Thoracic aorta (tissue), 2 donors: ENCODE measurements at regions not wholly inside any gene's neighbourhood (a gene's known extent, or its start where the extent isn't known, plus 50 kb on each side); places are given as distances from the start of the nearest gene placed in this dataset.

Experiments used
- ATAC-seq: fragments of 150-250 bp; one replicate; pipeline ENCODE4 v1.8.0; 2017; ENCODE audit warnings: low read depth; ENCODE audit not compliant: insufficient number of reproducible peaks, low FRiP score
- DNase-seq: peaks from one replicate; pipeline ENCODE4 v3.0.0-alpha.2; 2020; ENCODE audit warnings: low spot score
- H3K27ac ChIP-seq, 2 donors: fragments of 200-600 bp; sonication (generic); 1 replicate in 1 of 2; 2 replicates in 1 of 2; pipeline ENCODE4 v1.5.1; 2016; ENCODE audit warnings: mild to moderate bottlenecking in 2 of 2, moderate library complexity in 2 of 2
- H3K27me3 ChIP-seq: fragments of 200-600 bp; sonication (generic); replicated peaks from 2 replicates; pipeline ENCODE4 v1.6.0; 2016; ENCODE audit warnings: mild to moderate bottlenecking; ENCODE audit not compliant: insufficient read depth
- H3K36me3 ChIP-seq: fragments of 200-600 bp; sonication (generic); one replicate; pipeline ENCODE4 v1.5.1; 2016
- H3K4me1 ChIP-seq, 2 donors: fragments of 200-600 bp; sonication (generic); 1 replicate in 1 of 2; 2 replicates in 1 of 2; pipeline versions ENCODE4 v1.5.1 to v1.6.0; 2016; ENCODE audit warnings: low read depth in 2 of 2, mild to moderate bottlenecking in 1 of 2; ENCODE audit not compliant: control insufficient read depth in 1 of 2
- H3K4me3 ChIP-seq: fragments of 200-600 bp; sonication (generic); 2 replicates; pipeline ENCODE4 v1.5.1; 2016; ENCODE audit warnings: mild to moderate bottlenecking
- H3K9me3 ChIP-seq: fragments of 200-600 bp; sonication (generic); 2 replicates; pipeline ENCODE4 v1.5.1; 2016
- CTCF ChIP-seq: fragments of 200-600 bp; sonication (generic); IDR thresholded peaks from one replicate; pipeline ENCODE4 v1.5.1; 2019; ENCODE audit warnings: antibody characterized with exemption

- TF ChIP-seq CTCF, result no peak
- Histone ChIP-seq H3K27me3 (no peaks in the 10 kb centered on the region), H3K4me1 (peaks cover 36 to 67% of the 10 kb centered on the region in 2 donors), H3K36me3 (no peaks in the 10 kb centered on the region), H3K9me3 (no peaks in the 10 kb centered on the region), H3K27ac (peak overlapping the region; percentile 97), H3K4me3 (peak overlapping the region; percentile 54)
- ATAC-seq (peak; percentile 25), DNase-seq (peak; percentile 62)
Measured at GRCh38 chr3:126266291-126266840, 86.0 kb upstream of the ALDH1L1 start.

GRCh38 chr3:126264952-126265351 is 84.6 kb upstream of the ALDH1L1 start:
- no peak for TF ChIP-seq CTCF
- Histone ChIP-seq H3K27ac (peak overlapping the region; percentile 23 to 97), H3K4me1 (peaks cover 42 to 68% of the 10 kb centered on the region in 2 donors), H3K36me3 (no peaks in the 10 kb centered on the region), H3K4me3 (no peak overlapping the region), H3K27me3 (no peaks in the 10 kb centered on the region), H3K9me3 (no peaks in the 10 kb centered on the region)
- ATAC-seq (no peak), DNase-seq (no peak)

GRCh38 chr3:126264381-126264780 is 84.0 kb upstream of the ALDH1L1 start:
- Histone ChIP-seq H3K4me3 (no peak overlapping the region), H3K36me3 (no peaks in the 10 kb centered on the region), H3K27me3 (no peaks in the 10 kb centered on the region), H3K27ac (peak overlapping the region in 1 of 2 donors; percentile 97), H3K4me1 (peaks cover 36 to 67% of the 10 kb centered on the region in 2 donors), H3K9me3 (no peaks in the 10 kb centered on the region)
- ATAC-seq (no peak), DNase-seq (no peak)
- no peak for TF ChIP-seq CTCF

- ATAC-seq (no peak), DNase-seq (no peak)
- Histone ChIP-seq H3K36me3 (no peaks in the 10 kb centered on the region), H3K4me3 (no peak overlapping the region), H3K27me3 (no peaks in the 10 kb centered on the region), H3K9me3 (no peaks in the 10 kb centered on the region), H3K4me1 (peaks cover 32 to 67% of the 10 kb centered on the region in 2 donors), H3K27ac (no peak overlapping the region)
- no peak for TF ChIP-seq CTCF
Measured at GRCh38 chr3:126263971-126264370, 83.6 kb upstream of the ALDH1L1 start.

GRCh38 chr3:126263539-126263938 is 83.2 kb upstream of the ALDH1L1 start:
- Histone ChIP-seq H3K27ac (no peak overlapping the region), H3K4me1 (peaks cover 28 to 64% of the 10 kb centered on the region in 2 donors), H3K9me3 (no peaks in the 10 kb centered on the region), H3K4me3 (no peak overlapping the region), H3K36me3 (no peaks in the 10 kb centered on the region), H3K27me3 (no peaks in the 10 kb centered on the region)
- no peak for TF ChIP-seq CTCF
- DNase-seq (no peak), ATAC-seq (no peak)
